ENCODE measurements at regions not wholly inside any gene's neighbourhood (a gene's known extent, or its start where the extent isn't known, plus 50 kb on each side); places are given as distances from the start of the nearest gene placed in this dataset.

DNA sequence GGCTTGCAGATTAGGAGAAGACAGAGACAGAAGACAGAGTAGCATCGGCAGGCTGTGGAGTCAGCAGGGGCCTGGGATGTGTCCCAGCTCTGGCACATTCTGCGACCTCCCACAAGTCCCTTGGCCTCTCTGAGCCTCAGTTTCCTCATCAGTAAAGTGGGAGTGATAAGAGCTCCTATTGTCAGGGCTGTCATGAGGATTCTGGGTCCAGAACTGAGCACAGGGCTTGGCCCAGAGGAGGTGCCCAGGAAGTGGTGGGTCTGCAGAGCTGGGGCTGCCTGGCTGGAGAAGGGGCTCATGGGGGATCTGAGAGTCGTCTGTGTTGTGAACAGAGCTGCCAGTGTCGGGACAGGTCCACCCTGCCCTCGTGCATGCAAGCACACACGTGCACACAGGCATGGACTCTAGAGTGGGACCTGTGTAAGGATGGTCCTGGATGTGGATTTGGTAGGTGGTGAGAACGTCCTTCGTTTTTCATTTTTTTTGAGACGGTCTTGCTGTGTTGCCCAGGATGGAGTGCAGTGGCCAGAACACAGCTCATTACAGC lies 262.9 kb downstream of the PTPRU start:
- H3K9me3 ChIP-seq, result no peaks in the 10 kb centered on the region
- DNase-seq, result no peak
- H3K4me1 ChIP-seq (ENCODE audit: insufficient read depth), result no peaks in the 10 kb centered on the region
- H3K27ac ChIP-seq, result no peak overlapping the region
- intact Hi-C loops (cut with DNase I), result no loop called here
- H3K36me3 ChIP-seq, result no peaks in the 10 kb centered on the region
- 81 to 85% (median 85%) methylated on average over 9 of the region's 9 CpGs for WGBS, 3 donors
- no peak overlapping the region for H3K4me3 ChIP-seq
- no peaks in the 10 kb centered on the region for H3K27me3 ChIP-seq
- TF ChIP-seq EP300 (IDR thresholded peaks at IDR 0.05) (no peak), POLR2A (IDR thresholded peaks at IDR 0.05) (no peak)

DNA sequence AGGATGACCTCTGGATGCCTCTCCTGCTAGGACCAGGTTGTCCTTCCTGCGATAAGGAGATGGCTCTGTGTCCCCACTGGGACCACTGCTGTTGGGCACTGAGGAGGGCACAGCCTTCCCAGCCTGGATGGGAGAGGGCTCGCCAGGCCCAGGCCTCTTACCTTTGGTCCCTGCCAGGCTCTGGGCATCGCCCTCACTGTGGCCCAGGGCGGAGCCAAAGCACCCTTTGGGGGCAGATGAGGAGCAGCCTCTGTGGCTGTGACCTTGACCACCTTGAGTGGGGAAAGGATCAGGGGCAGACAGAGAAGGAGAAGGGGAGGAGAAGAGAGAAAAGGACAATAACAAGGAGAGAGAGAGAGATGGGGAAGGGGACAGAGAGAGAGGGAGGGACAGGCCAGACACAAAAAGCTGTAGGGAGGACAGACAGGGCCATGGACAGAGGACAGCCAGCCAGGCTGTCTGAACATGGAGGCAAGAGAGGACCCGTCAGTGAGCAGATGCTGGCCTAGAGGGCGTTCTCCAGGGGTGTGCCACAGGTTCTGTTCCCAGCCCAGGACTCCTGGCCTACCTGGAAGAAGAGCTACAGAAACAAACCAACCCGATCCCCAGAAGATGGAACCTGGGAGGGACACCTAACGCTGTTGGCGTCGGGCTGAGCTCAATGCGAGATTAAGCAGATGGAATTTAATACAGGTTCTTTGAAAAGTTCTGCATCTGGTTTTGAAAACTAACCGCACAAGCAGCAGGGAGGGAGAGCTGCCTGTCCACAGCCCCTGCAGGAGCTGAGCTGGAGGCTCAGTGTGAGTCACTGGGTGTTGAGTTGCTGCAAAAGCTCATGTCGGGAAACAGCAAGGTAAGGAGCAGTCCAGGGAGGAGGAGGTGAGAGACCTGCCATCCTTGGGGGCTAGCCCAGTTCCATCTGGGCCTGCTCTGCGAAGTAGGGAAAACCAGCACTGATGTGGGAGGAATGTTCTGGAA lies 262.1 kb downstream of the PTPRU start:
- WGBS, 3 donors, result 72 to 78% (median 74%) methylated on average over 14 of the region's 14 CpGs
- H3K4me3 ChIP-seq, result no peak overlapping the region
- H3K9me3 ChIP-seq, result no peaks in the 10 kb centered on the region
- H3K4me1 ChIP-seq (ENCODE audit: insufficient read depth), result no peaks in the 10 kb centered on the region
- H3K36me3 ChIP-seq, result no peaks in the 10 kb centered on the region
- TF ChIP-seq EP300 (IDR thresholded peaks at IDR 0.05) (no peak), POLR2A (IDR thresholded peaks at IDR 0.05) (no peak)
- TF ChIP-seq, protein P1, sequence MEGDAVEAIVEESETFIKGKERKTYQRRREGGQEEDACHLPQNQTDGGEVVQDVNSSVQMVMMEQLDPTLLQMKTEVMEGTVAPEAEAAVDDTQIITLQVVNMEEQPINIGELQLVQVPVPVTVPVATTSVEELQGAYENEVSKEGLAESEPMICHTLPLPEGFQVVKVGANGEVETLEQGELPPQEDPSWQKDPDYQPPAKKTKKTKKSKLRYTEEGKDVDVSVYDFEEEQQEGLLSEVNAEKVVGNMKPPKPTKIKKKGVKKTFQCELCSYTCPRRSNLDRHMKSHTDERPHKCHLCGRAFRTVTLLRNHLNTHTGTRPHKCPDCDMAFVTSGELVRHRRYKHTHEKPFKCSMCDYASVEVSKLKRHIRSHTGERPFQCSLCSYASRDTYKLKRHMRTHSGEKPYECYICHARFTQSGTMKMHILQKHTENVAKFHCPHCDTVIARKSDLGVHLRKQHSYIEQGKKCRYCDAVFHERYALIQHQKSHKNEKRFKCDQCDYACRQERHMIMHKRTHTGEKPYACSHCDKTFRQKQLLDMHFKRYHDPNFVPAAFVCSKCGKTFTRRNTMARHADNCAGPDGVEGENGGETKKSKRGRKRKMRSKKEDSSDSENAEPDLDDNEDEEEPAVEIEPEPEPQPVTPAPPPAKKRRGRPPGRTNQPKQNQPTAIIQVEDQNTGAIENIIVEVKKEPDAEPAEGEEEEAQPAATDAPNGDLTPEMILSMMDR (IDR thresholded peaks at IDR 0.05), result no peak
- intact Hi-C loops (cut with DNase I), result no loop called here
- H3K27me3 ChIP-seq, result no peaks in the 10 kb centered on the region
- no peak overlapping the region for H3K27ac ChIP-seq
- no peak for DNase-seq

DNA sequence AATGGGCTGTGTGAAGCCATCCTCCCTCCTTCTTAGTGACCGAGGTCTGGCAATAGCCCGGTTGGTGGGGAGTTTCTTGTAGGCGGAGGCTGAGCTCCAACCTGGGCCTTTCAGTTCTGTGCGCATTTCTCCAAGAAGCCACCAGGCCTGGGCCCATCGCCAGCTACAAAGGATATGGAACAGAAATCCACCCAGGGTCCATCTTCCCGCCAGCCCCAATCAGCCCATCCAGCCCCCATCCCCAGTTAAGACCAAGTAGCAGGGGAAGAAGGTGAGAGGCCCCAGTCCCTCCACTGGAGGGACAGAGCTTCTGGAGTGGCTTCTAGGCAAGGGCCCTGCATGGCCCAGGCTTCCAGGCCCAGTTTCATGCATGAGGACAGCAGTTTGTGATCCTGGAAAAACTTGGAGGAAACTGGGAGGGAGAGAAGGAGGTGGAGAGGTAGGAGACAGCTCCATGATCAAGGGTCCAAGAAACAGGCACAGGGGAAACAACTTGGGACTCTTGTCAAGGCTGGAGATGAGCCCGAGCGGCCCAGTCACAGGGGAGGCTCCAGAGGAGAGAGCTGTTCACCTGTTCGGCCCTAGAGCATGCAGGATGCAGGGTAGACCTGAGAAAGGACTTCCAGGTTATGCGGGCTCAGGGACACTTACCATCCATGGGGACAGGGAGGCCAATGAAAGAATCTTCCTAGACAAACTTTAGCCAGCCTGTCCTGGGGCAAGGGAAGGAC lies 261.2 kb downstream of the PTPRU start:
- WGBS, 3 donors, result 88 to 94% (median 89%) methylated on average over 10 of the region's 10 CpGs
- no peaks in the 10 kb centered on the region for H3K9me3 ChIP-seq
- H3K36me3 ChIP-seq, result no peaks in the 10 kb centered on the region
- no peak overlapping the region for H3K27ac ChIP-seq
- H3K4me1 ChIP-seq (ENCODE audit: insufficient read depth), result no peaks in the 10 kb centered on the region
- DNase-seq, result no peak
- intact Hi-C loops (cut with DNase I), result no loop called here
- no peaks in the 10 kb centered on the region for H3K27me3 ChIP-seq
- TF ChIP-seq EP300 (IDR thresholded peaks at IDR 0.05) (no peak), POLR2A (IDR thresholded peaks at IDR 0.05) (no peak)
- TF ChIP-seq, protein P1 (IDR thresholded peaks at IDR 0.05), result no peak
- H3K4me3 ChIP-seq, result no peak overlapping the region

DNA sequence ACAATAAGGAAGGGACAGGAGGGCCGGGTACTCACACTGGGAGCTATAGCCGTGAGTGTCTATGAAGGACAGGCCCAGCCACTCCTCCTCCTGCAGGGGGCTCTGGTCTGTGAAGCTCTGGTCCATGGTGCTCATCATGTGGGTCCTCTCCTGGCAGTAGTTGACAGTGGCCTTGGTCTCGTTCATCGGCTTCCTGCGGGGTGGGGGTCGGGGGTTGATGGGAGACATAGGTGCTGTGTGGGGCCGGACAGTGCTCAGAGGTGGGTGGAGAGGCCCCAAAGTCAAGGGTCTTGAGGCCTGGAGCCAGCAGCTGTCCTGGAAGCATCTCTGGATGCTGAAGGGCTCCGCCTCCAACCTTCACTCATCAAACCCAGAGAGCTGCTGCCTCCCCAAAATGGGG lies 260.4 kb downstream of the PTPRU start:
- no peak for DNase-seq
- 89 to 90% (median 90%) methylated on average over 8 of the region's 8 CpGs for WGBS, 3 donors

DNA sequence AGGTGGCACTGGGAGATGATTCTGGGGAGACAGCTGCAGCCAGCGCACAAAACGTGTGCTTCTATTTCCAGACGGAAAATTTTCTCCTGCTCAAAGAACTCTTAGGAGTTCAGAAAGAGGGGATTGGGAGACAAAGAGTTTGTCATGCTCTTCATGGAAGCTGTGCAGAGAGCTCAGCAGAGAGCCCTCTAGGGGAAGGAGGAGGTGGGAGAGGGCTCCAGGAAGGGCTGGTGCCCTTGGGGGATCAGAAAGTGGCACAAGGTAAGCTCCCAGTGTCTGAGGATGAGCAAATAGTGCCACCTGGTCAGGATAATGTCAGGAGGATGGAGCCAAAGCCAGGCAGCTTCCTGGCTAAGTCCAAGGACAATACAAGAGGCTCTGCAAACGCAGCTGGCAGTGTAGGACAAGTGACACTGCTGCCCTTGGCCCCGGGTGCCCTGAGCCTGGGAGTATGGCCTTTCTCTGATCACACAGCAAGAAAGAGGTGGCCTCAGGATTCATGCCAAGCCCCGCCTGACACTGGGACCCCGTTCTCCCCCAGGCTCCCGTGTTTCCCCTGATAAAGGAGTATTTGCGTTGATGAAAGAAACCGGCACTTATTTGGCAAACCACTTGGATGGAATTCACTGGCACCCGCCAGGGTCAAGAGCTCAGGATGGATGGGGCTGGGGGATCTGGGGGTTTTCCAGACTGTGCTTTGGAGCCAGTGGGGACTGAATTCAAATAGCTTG lies 254.0 kb downstream of the PTPRU start:
- TF ChIP-seq, protein P1 (IDR thresholded peaks at IDR 0.05), result no peak
- no peak for TF ChIP-seq EP300 (IDR thresholded peaks at IDR 0.05)
- no peak for TF ChIP-seq POLR2A (IDR thresholded peaks at IDR 0.05)

More for the DNA sequence above, 260.4 kb downstream of the PTPRU start:
- Histone ChIP-seq H3K36me3 (no peaks in the 10 kb centered on the region), H3K4me1 (ENCODE audit: insufficient read depth) (no peaks in the 10 kb centered on the region), H3K9me3 (no peaks in the 10 kb centered on the region), H3K27me3 (no peaks in the 10 kb centered on the region), H3K27ac (no peak overlapping the region), H3K4me3 (no peak overlapping the region)
- TF ChIP-seq POLR2A (IDR thresholded peaks at IDR 0.05), result no peak
- intact Hi-C loops (cut with DNase I), result no loop called here

More for the DNA sequence above, 254.0 kb downstream of the PTPRU start:
- Histone ChIP-seq H3K27me3 (no peaks in the 10 kb centered on the region), H3K4me3 (no peak overlapping the region), H3K36me3 (no peaks in the 10 kb centered on the region), H3K9me3 (no peaks in the 10 kb centered on the region), H3K27ac (no peak overlapping the region), H3K4me1 (ENCODE audit: insufficient read depth) (no peaks in the 10 kb centered on the region)
- 18 to 32% (median 19%) methylated on average over 11 of the region's 11 CpGs for WGBS, 3 donors
- intact Hi-C loops (cut with DNase I), result no loop called here
- no peak for DNase-seq

All from ovary (tissue), 7 donors.